IMR-90 (cell line): ENCODE measurements at regions not wholly inside any gene's neighbourhood (a gene's known extent, or its start where the extent isn't known, plus 50 kb on each side); places are given as distances from the start of the nearest gene placed in this dataset.
"Not testable (repeated sequence)": the region's sequence is repeated elsewhere in the genome, so short reads cannot be mapped to it uniquely, and the experiment has no call there.

Source experiments
- BHLHE40 ChIP-seq: fragments of 150-350 bp; IDR thresholded peaks from 2 replicates; pipeline ENCODE4 v1.6.1; 2016; ENCODE audit warnings: mild to moderate bottlenecking, low read depth, low read length
- CEBPB ChIP-seq: IDR thresholded peaks from 2 replicates; pipeline ENCODE4 v1.6.1; 2012; ENCODE audit warnings: low read depth, low read length, improper control_type of control experiment
- CTCF ChIP-seq: conservative IDR thresholded peaks from 2 replicates; pipeline ENCODE4 v1.5.1; 2012; ENCODE audit warnings: mild to moderate bottlenecking, low read depth, low read length, improper control_type of control experiment
- FOS ChIP-seq: fragments of 150-350 bp; IDR thresholded peaks from 2 replicates; pipeline ENCODE4 v1.6.1; 2016; ENCODE audit warnings: low read depth, low read length
- MAFK ChIP-seq: IDR thresholded peaks from 2 replicates; pipeline ENCODE4 v1.6.1; 2012; ENCODE audit warnings: low read depth, low read length, improper control_type of control experiment
- MAZ ChIP-seq: IDR thresholded peaks from 2 replicates; pipeline ENCODE4 v1.6.1; 2012; ENCODE audit warnings: low read depth, mild to moderate bottlenecking, low read length, improper control_type of control experiment, moderate library complexity, borderline replicate concordance
- MXI1 ChIP-seq: IDR thresholded peaks from 2 replicates; pipeline ENCODE4 v1.6.1; 2012; ENCODE audit warnings: low read depth, mild to moderate bottlenecking, low read length, moderate library complexity, borderline replicate concordance
- NFE2L2 ChIP-seq: fragments of 150-350 bp; IDR thresholded peaks from 2 replicates; pipeline ENCODE4 v1.6.1; 2016; ENCODE audit warnings: low read depth, mild to moderate bottlenecking, low read length
- POLR2A ChIP-seq: IDR thresholded peaks from 2 replicates; pipeline ENCODE4 v1.6.1; 2012; ENCODE audit warnings: mild to moderate bottlenecking, low read depth, low read length
- RAD21 ChIP-seq: IDR thresholded peaks from 2 replicates; pipeline ENCODE4 v1.6.1; 2012; ENCODE audit warnings: low read length, improper control_type of control experiment
- RFX5 ChIP-seq: IDR thresholded peaks from 2 replicates; pipeline ENCODE4 v1.8.0; 2012; ENCODE audit warnings: low read depth, mild to moderate bottlenecking, low read length, moderate library complexity
- SMC3 ChIP-seq: fragments of 150-350 bp; IDR thresholded peaks from 2 replicates; pipeline ENCODE4 v1.6.1; 2016; ENCODE audit warnings: low read depth, mild to moderate bottlenecking, antibody characterized with exemption, low read length, moderate library complexity
- TF ChIP-seq, protein P1 (sequence below): fragments of 150-350 bp; IDR thresholded peaks from 2 replicates; pipeline ENCODE4 v1.6.1; 2017; ENCODE audit warnings: mild to moderate bottlenecking, antibody characterized with exemption, low read length, low read depth
- TF ChIP-seq, protein P2 (sequence below): fragments of 150-350 bp; IDR thresholded peaks from 2 replicates; pipeline ENCODE4 v1.6.1; 2016; ENCODE audit warnings: low read depth, mild to moderate bottlenecking, low read length, moderate library complexity, borderline replicate concordance

GRCh38 chr21:6078902-6079301 is 4442.5 kb upstream of the TPTE start:
- not testable (repeated sequence) for TF ChIP-seq POLR2A, CTCF, CEBPB, BHLHE40, MXI1, SMC3, FOS, RFX5, RAD21, NFE2L2, MAFK, MAZ
- TF ChIP-seq, protein P1, sequence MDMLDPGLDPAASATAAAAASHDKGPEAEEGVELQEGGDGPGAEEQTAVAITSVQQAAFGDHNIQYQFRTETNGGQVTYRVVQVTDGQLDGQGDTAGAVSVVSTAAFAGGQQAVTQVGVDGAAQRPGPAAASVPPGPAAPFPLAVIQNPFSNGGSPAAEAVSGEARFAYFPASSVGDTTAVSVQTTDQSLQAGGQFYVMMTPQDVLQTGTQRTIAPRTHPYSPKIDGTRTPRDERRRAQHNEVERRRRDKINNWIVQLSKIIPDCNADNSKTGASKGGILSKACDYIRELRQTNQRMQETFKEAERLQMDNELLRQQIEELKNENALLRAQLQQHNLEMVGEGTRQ = not testable (repeated sequence)
- TF ChIP-seq, protein P2, sequence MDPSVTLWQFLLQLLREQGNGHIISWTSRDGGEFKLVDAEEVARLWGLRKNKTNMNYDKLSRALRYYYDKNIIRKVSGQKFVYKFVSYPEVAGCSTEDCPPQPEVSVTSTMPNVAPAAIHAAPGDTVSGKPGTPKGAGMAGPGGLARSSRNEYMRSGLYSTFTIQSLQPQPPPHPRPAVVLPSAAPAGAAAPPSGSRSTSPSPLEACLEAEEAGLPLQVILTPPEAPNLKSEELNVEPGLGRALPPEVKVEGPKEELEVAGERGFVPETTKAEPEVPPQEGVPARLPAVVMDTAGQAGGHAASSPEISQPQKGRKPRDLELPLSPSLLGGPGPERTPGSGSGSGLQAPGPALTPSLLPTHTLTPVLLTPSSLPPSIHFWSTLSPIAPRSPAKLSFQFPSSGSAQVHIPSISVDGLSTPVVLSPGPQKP = not testable (repeated sequence)
